Superior temporal gyrus (tissue), 1 donor: ENCODE measurements at regions not wholly inside any gene's neighbourhood (a gene's known extent, or its start where the extent isn't known, plus 50 kb on each side); places are given as distances from the start of the nearest gene placed in this dataset.

Experiments
- DNase-seq: peaks from one replicate; pipeline ENCODE4 v3.0.0-alpha.2; 2016; ENCODE audit errors: extremely low spot score

DNA sequence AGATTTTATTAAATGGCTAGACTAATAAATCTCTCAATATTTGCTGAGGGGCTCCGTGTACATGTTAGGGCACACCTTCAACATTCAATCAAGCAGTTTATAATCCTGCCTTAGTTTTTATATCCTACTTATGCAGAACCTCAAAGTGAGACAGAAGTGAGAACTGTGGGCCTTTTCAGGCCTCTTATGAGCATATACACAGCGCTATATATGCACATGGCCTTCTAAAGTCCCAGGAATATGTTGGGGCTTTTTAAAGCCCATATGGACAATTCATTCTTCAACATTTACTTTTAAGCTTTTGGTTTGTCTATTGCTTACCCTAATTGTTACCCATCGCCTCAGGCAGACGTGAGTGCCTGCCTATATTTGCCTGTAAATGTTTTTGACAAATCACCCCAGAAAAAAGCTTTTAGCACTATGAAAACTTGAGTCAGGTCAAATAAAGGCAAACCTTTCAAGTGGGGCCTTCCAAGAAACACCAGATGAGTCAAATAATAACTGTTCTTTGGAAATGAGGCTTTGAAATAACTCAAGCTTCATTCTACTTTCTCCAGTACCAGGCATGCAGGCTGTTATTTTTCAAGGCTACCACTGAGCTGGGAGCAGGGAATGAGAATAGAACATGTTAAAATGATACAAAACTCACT is 58.2 kb downstream of the ESM1 start:
- no peak for DNase-seq

- DNase-seq, result no peak
Observed at GRCh38 chr5:54924487-54924886, 60.9 kb downstream of the ESM1 start.

DNA sequence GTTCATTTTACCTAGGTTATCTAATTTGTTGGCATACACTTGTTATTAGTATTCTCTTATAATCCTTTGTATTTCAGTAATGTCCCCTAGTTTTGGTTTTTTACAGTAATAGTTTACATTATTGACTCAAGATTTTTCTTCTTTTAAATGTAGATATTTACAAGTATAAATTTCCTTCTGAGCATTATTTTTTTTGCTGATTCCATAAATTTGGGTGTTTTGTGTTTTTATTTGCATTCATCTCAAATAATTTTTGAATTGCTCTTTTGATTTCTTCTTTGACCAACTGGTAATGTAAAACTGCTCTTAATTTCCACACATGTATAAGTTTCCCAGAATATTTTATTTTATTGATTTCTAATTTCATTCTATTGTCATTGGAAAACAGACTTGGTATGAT is 68.1 kb downstream of the ESM1 start:
- no peak for DNase-seq

- no peak for DNase-seq
Observed at GRCh38 chr5:54915466-54916027, 69.8 kb downstream of the ESM1 start.

DNA sequence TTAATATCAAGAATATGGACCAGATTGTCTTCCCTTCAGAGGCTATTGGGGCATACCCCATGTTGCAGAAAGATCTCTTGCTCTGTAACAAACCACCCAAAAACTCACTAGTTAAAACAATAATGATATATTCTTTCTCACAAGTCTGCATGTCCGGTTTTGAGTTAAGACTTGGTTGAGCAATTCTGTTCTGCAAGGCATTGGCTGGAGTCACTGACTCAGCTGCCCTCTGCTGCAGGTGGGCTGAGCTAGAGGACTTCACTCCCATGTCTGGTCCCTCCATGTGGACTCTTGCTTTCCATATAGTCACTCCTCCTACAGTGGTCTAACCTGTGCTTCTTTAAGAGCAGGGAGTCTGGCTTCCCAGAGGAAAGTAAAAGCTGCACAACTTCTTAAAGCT is 73.4 kb downstream of the ESM1 start:
- no peak for DNase-seq

DNA sequence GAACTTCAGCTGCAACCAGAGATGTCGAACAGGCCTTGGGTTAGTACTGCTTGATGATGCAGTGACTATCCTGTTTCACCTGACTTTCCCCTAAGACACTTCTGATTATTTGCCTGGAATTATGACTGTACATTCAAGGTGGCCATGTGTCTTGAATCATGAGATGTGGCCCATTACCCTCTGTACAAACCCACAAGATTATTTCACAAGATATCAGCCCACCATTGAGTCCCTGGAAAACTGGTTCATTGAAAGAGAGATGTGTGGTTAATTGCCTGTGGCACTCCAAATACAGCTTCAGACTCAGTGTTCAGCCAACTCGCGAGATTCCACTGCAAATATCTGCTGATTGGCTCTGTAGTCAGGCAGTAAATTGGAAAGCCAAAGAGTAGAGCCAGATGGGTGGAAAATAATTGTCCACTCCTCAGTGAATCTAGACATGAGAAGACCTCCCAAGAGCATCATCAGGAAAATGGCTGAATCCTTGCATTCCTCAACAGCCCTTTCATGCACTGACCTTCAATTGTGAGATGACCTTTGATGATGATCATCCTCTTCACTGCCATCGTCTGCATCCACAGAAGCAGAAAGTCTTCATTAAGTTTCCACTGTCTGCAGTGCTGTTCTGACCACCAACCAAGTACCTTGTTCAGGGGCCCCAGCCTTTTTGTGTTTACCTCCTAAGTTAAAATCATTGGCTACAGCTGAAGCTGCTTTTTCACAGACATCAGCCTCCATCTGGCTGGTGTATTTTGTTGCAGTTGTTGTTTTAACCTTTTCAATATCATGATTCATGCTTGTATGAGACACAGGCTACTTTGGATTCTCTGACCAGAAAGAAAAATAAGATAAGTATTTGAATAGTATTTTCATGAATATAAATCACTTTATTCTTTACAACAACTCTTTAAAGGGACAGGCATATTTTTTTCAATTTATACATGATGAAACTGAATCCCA is 75.2 kb downstream of the ESM1 start:
- DNase-seq, result no peak

- no peak for DNase-seq
Observed at GRCh38 chr5:54908774-54909525, 76.4 kb downstream of the ESM1 start.

DNA sequence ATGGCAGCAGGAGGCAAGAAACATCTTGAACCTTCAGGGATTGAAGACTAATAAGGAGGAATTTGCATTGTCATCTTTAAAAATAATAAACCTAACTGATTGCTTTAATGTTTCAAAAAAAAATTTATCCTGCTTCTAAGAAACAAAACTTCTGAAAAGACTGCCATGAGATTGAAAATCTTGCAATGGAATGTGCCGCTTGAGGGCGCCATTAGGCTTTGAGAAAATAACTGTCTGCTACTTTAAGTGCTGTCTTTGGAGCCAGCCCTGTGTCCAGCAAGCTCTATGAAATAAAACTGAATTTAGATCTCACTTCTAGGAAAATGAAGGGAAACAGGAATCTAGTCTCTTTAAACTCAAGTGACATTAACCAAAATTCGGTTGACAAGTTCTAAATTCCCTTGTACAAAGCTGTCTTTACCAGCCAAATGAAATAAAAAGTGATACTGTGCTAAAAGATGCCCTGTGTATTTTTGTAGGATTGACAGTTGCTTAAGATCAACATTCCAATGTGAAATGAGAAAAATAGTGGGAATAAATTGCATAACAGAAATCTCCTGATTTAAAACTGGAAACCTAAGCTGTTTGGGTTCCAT is 79.4 kb downstream of the ESM1 start:
- DNase-seq, result peak; percentile 85

- DNase-seq, result no peak
Observed at GRCh38 chr5:54905246-54905795, 80.1 kb downstream of the ESM1 start.

DNA sequence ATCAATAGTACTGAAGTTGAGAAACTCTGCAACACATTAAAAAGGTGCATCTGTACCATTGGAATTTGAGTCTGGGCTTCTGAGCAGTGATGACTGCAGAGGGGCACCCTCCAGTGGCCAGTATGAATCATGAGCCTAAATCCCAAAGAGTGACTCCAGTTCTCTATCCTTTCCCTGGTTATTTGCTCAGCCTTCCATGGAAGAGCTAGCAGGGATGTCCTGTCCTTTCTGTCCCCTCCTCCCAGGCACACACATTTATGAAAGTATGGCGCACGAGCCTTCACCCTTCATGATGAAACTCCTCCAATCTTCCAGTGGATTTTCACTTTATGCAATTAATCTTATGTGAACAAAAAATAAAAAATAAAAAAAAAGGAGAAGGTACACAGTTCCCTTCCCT is 81.0 kb downstream of the ESM1 start:
- no peak for DNase-seq

DNA sequence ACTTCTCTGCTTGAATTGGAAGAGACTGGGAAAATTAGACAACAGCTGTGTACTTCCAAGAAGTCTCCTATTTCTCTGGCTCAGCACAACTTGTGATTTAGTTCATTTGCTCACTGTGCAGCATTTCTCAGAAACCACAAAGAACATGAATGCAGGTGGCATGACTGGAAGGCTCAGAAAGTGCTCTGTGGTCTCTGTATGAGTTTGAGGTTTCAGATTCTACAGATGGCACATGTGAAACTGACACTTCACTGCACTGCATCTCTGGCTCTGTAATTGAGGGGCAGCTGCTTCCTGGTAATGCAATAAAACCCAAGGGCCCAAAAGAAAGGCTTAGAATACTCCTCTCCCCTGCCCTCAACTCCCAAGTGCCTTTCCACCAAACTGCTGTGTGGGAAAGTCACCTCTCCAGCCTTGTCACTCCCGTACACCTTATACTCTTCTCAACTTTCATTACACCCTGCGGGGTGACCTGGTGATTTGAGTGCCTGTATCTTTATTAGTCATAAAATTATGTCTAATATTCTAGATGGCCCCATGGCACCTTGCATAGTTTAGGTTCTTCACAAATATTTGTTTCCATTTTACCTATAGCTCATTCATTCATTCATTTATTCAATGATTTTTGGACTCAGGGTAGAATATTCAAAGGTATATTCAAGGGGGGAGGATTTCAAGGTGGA is 82.5 kb downstream of the ESM1 start:
- DNase-seq, result no peak

DNA sequence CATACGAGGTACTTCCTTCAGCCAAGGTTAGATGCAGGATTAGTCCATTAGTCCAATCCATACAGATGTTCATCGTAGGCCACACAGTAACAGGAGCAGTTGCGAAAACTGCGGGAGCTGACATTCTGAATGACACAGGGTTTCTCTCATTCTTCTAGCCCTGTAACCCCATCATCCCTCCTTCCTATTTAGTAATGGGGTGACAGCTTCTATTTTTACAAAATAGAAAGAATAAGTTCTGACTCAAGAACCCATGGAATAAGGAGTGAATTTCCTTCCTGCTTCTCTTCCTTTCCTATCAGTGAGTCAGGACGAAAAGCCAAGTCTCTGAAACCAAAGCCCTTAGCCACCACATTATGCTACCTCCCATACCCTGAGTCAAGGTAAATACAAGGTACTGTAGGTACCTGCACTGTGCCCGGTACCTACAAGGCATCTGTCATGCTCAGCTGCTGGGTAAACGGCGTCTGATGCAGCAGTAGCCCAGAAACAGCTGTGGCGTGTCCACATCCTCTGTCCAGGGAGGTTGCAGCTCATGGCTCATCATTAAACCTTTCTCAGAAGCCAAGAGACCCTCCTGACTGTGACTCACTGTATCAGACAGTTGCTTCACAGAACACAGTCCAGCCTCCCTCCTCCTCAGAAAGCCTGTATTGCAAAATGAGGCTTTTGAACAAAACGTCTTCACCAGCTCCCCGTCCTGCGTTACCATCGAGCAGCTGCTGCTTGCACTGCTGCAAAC is 84.2 kb downstream of the ESM1 start:
- no peak for DNase-seq

DNA sequence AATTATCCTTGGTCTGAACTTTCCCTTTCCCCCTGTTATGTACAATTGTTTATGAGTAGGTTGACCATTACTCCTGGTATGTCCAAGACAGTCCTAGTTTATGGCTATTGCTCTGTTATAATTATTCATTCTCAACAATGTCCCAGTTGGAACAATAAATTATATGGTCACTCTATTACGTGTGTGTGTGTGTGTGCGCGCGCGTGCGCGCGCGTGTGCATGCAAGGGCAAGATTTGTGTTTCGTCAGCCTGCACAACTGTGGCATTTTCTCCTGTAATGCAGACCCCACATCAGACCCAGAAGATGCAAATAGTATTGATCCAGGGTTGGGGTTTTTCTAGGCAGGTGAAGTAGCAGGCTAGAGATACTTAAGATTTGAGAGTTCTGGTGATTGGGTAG is 88.4 kb downstream of the ESM1 start:
- DNase-seq, result no peak

GRCh38 chr5:54895816-54896341 is 89.5 kb downstream of the ESM1 start:
- peak; percentile 78 for DNase-seq

GRCh38 chr5:54894957-54895815 is 90.2 kb downstream of the ESM1 start:
- DNase-seq, result no peak

- no peak for DNase-seq
Observed at GRCh38 chr5:54889826-54890225, 95.6 kb downstream of the ESM1 start.

GRCh38 chr5:54887663-54888062 is 97.7 kb downstream of the ESM1 start:
- DNase-seq, result no peak

DNA sequence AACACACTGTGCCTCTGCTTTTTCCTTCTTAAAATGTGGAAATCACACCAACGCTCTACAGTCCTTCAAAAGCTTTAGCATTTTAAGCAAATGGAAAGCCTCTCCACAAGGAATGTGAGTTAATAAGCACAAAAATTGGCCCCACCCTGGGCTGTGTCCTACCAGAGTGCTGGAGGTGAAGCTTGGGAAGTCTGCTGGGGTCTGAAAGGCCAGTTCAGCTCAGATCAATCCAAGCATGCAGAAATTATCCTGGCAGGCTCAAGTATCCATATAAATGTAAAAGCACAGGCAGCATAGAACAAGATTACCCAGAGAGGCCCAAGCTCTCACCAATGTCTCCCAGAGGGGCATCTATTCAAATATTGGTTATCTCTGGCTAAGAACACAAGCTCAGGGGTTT is 98.5 kb downstream of the ESM1 start:
- DNase-seq, result no peak

DNA sequence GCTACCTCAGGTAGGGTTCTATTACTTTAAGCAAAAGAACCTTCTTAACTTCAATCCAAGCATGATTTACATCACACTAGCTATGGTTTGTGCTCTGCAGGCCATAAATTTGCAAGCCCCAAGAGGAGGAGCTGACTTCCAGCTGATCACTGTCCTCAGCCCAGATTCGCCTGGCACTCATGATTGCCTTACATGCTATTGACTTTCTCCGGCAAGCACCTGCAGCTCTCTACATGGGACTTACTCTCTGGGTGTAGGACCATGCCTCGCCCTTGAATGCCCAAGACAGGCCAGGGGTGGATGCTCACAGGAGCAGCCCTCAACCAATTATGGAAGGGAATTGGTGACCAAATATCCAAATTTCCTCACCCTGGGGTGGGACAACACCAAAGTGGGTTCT is 99.8 kb downstream of the ESM1 start:
- DNase-seq, result no peak
